ENCODE measurements at regions not wholly inside any gene's neighbourhood (a gene's known extent, or its start where the extent isn't known, plus 50 kb on each side); places are given as distances from the start of the nearest gene placed in this dataset.
"Not testable (repeated sequence)": the region's sequence is repeated elsewhere in the genome, so short reads cannot be mapped to it uniquely, and the experiment has no call there.

GRCh38 chr12:46514886-46515285 lies 142.3 kb upstream of the SLC38A2 start:
- Histone ChIP-seq H3K27me3 (replicated peaks; ENCODE audit: control insufficient read depth, insufficient read depth, low read length) (no peaks in the 10 kb centered on the region), H3K4me3 (ENCODE audit: low read depth, low read length) (no peak overlapping the region), H3K9me3 (0 out of 2 replicates have a peak, but pooled peaks cover 5% of the 10 kb centered on the region), H3K4me1 (peaks cover 20% of the 10 kb centered on the region), H3K36me3 (ENCODE audit: control insufficient read depth, insufficient read depth, low read length) (no peaks in the 10 kb centered on the region)
- Mint-ChIP-seq H3K27me3 (ENCODE audit: insufficient read depth, unreplicated experiment) (no peaks in the 10 kb centered on the region), H3K36me3 (ENCODE audit: insufficient read depth, unreplicated experiment) (no peaks in the 10 kb centered on the region), H3K4me1 (ENCODE audit: low read depth, unreplicated experiment) (peaks cover 23% of the 10 kb centered on the region), H3K27ac (ENCODE audit: unreplicated experiment) (no peak overlapping the region), H3K9me3 (ENCODE audit: unreplicated experiment) (peaks cover 28% of the 10 kb centered on the region), H3K4me3 (ENCODE audit: unreplicated experiment) (no peak overlapping the region)
- BruUV-seq (replicated peaks) = no TSS peak
- ChIA-PET CTCF (no interaction called here), POLR2A (no interaction called here)
- no peak for TF ChIP-seq CTCF (IDR thresholded peaks at IDR 0.05; ENCODE audit: insufficient read depth in 1 of 2, low read depth in 1 of 2, low read length in 1 of 2, severe bottlenecking in 1 of 2, unreplicated experiment in 1 of 2)
- no peak for DNase-seq
- intact Hi-C loops (cut with micrococcal nuclease; ENCODE audit: unreplicated experiment) = no loop called here

GRCh38 chr12:46510257-46510656 lies 137.7 kb upstream of the SLC38A2 start:
- H3K36me3 ChIP-seq (ENCODE audit: control insufficient read depth, insufficient read depth, low read length); POLR2A ChIA-PET; H3K4me3 Mint-ChIP-seq (ENCODE audit: unreplicated experiment); intact Hi-C loops (cut with micrococcal nuclease; ENCODE audit: unreplicated experiment); CTCF ChIA-PET; DNase-seq; H3K27me3 ChIP-seq (replicated peaks; ENCODE audit: control insufficient read depth, insufficient read depth, low read length); H3K36me3 Mint-ChIP-seq (ENCODE audit: insufficient read depth, unreplicated experiment); H3K4me3 ChIP-seq (ENCODE audit: low read depth, low read length); H3K27ac Mint-ChIP-seq (ENCODE audit: unreplicated experiment); H3K27me3 Mint-ChIP-seq (ENCODE audit: insufficient read depth, unreplicated experiment); BruUV-seq (replicated peaks): not testable (repeated sequence)
- peaks cover 15% of the 10 kb centered on the region; the same call in 1 of the 2 replicates for H3K9me3 ChIP-seq
- H3K9me3 Mint-ChIP-seq (ENCODE audit: unreplicated experiment) = peaks cover 60% of the 10 kb centered on the region
- H3K4me1 Mint-ChIP-seq (ENCODE audit: low read depth, unreplicated experiment) = peaks cover 19% of the 10 kb centered on the region
- H3K4me1 ChIP-seq = peaks cover 15% of the 10 kb centered on the region

GRCh38 chr12:46509135-46509534 lies 136.6 kb upstream of the SLC38A2 start:
- H3K27me3 Mint-ChIP-seq (ENCODE audit: insufficient read depth, unreplicated experiment) = no peaks in the 10 kb centered on the region
- CTCF ChIA-PET = no interaction called here
- no peak for DNase-seq
- H3K9me3 Mint-ChIP-seq (ENCODE audit: unreplicated experiment) = peaks cover 59% of the 10 kb centered on the region
- no peak overlapping the region for H3K4me3 Mint-ChIP-seq (ENCODE audit: unreplicated experiment)
- no peak overlapping the region for H3K27ac Mint-ChIP-seq (ENCODE audit: unreplicated experiment)
- Histone ChIP-seq H3K27me3 (replicated peaks; ENCODE audit: control insufficient read depth, insufficient read depth, low read length) (no peaks in the 10 kb centered on the region), H3K4me1 (peaks cover 15% of the 10 kb centered on the region), H3K9me3 (peaks cover 15% of the 10 kb centered on the region; the same call in 1 of the 2 replicates), H3K4me3 (ENCODE audit: low read depth, low read length) (no peak overlapping the region), H3K36me3 (ENCODE audit: control insufficient read depth, insufficient read depth, low read length) (0 out of 2 replicates have a peak, but pooled peaks cover 1% of the 10 kb centered on the region)
- intact Hi-C loops (cut with micrococcal nuclease; ENCODE audit: unreplicated experiment) = no loop called here
- no TSS peak for BruUV-seq (replicated peaks)
- peaks cover 19% of the 10 kb centered on the region for H3K4me1 Mint-ChIP-seq (ENCODE audit: low read depth, unreplicated experiment)
- no peak for TF ChIP-seq CTCF (IDR thresholded peaks at IDR 0.05; ENCODE audit: insufficient read depth in 1 of 2, low read depth in 1 of 2, low read length in 1 of 2, severe bottlenecking in 1 of 2, unreplicated experiment in 1 of 2)
- POLR2A ChIA-PET = no interaction called here
- H3K36me3 Mint-ChIP-seq (ENCODE audit: insufficient read depth, unreplicated experiment) = no peaks in the 10 kb centered on the region

GRCh38 chr12:46508651-46509050 lies 136.1 kb upstream of the SLC38A2 start:
- POLR2A ChIA-PET = no interaction called here
- H3K27me3 ChIP-seq (replicated peaks; ENCODE audit: control insufficient read depth, insufficient read depth, low read length) = no peaks in the 10 kb centered on the region
- H3K27ac Mint-ChIP-seq (ENCODE audit: unreplicated experiment) = no peak overlapping the region
- no peak for DNase-seq
- BruUV-seq (replicated peaks) = no TSS peak
- no peaks in the 10 kb centered on the region for H3K36me3 Mint-ChIP-seq (ENCODE audit: insufficient read depth, unreplicated experiment)
- H3K4me1 ChIP-seq = peaks cover 15% of the 10 kb centered on the region
- intact Hi-C loops (cut with micrococcal nuclease; ENCODE audit: unreplicated experiment) = no loop called here
- no peak overlapping the region for H3K4me3 Mint-ChIP-seq (ENCODE audit: unreplicated experiment)
- TF ChIP-seq CTCF (IDR thresholded peaks at IDR 0.05; ENCODE audit: insufficient read depth in 1 of 2, low read depth in 1 of 2, low read length in 1 of 2, severe bottlenecking in 1 of 2, unreplicated experiment in 1 of 2) = no peak
- H3K27me3 Mint-ChIP-seq (ENCODE audit: insufficient read depth, unreplicated experiment) = no peaks in the 10 kb centered on the region
- H3K36me3 ChIP-seq (ENCODE audit: control insufficient read depth, insufficient read depth, low read length) = 0 out of 2 replicates have a peak, but pooled peaks cover 1% of the 10 kb centered on the region
- H3K9me3 Mint-ChIP-seq (ENCODE audit: unreplicated experiment) = peaks cover 59% of the 10 kb centered on the region
- CTCF ChIA-PET = no interaction called here
- H3K9me3 ChIP-seq = peaks cover 15% of the 10 kb centered on the region; the same call in 1 of the 2 replicates
- H3K4me3 ChIP-seq (ENCODE audit: low read depth, low read length) = no peak overlapping the region
- peaks cover 19% of the 10 kb centered on the region for H3K4me1 Mint-ChIP-seq (ENCODE audit: low read depth, unreplicated experiment)
